C4-2B (cell line): ENCODE measurements at regions not wholly inside any gene's neighbourhood (a gene's known extent, or its start where the extent isn't known, plus 50 kb on each side); places are given as distances from the start of the nearest gene placed in this dataset.
A peak's percentile ranks its signal among the peaks of the same experiment; 100 is the strongest.

ENCODE experiments used
- CTCF ChIP-seq: fragments of 450-650 bp; conservative IDR thresholded peaks from 2 replicates; pipeline ENCODE4 v1.5.1; 2017; ENCODE audit warnings: mild to moderate bottlenecking
- ZFX ChIP-seq: fragments of 450-650 bp; IDR thresholded peaks from 2 replicates; pipeline ENCODE4 v1.6.1; 2017

GRCh38 chr2:7427293-7428060 lies 510.3 kb downstream of the RNF144A start:
- TF ChIP-seq CTCF (peak; percentile 68), ZFX (no peak)
